Fibroblast of gingiva (primary cell): ENCODE measurements at regions not wholly inside any gene's neighbourhood (a gene's known extent, or its start where the extent isn't known, plus 50 kb on each side); places are given as distances from the start of the nearest gene placed in this dataset.

Experiments used
- DNase-seq: peaks from one replicate; pipeline ENCODE4 v3.0.0-alpha.2; 2011; ENCODE audit warnings: low read depth

GRCh38 chr13:106382534-106382933, 152.9 kb downstream of the EFNB2 start:
- DNase-seq = no peak

DNA sequence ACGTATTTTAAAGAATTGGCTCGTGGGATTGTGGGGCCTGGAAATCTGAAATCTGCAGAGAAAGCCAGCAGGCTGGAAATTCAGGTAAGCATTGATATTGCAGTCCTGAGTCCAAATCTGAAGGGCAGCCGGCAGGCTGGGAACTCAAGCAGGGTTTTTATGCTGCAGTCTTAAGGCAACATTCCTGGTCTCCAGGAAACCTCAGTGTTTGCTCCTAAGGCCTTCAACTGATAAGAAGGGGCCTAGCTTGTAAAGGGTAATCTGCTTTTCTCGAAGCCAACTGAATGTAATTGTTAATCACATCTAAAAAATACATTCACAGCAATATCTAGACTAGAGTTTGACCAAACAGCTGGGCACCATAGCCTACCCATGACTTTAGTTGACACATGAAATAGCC, 154.4 kb downstream of the EFNB2 start:
- no peak for DNase-seq

GRCh38 chr13:106377931-106378662, 157.4 kb downstream of the EFNB2 start:
- no peak for DNase-seq

DNA sequence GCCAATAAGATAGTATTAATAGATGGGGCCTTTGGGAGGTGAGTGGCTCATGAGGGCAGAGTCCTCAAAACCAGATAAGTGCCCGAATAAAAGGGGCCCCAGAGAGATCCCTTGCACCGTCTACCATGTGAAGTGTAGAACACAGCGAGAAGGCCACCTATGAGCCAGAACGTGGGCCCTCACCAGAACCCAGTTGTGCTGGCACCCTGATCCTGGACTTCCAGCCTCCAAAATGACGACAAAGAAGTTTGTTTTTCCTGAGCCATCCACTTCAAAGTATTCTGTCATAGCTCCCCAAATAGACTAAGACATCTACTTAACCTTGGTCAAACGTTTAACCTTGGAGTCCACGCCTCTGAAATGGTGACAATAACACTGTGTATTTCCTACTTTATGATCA, 158.1 kb downstream of the EFNB2 start:
- DNase-seq = no peak

GRCh38 chr13:106376401-106377112, 158.9 kb downstream of the EFNB2 start:
- peak; percentile 41 for DNase-seq

DNA sequence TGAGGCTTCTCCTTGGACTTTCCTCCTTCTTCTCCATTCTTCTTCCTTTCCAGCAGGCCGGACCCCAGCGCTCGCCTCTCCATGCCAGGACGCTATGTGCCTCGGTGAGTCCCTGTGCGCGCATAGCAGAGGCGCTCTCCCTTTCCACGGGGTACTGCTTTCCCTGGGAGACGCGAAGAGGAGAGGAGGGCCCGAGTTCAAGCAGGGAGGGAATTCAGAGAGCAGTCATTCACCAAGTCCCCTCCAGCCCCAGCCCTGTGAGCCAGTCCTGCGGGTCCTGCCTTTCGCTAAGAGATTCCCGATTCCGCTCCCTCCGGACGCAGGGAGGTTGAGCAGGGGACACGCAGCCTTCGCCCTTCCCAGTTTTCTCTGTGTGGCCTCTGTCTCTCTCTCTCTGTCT, 160.4 kb downstream of the EFNB2 start:
- no peak for DNase-seq

GRCh38 chr13:106374631-106375030, 160.8 kb downstream of the EFNB2 start:
- no peak for DNase-seq

DNA sequence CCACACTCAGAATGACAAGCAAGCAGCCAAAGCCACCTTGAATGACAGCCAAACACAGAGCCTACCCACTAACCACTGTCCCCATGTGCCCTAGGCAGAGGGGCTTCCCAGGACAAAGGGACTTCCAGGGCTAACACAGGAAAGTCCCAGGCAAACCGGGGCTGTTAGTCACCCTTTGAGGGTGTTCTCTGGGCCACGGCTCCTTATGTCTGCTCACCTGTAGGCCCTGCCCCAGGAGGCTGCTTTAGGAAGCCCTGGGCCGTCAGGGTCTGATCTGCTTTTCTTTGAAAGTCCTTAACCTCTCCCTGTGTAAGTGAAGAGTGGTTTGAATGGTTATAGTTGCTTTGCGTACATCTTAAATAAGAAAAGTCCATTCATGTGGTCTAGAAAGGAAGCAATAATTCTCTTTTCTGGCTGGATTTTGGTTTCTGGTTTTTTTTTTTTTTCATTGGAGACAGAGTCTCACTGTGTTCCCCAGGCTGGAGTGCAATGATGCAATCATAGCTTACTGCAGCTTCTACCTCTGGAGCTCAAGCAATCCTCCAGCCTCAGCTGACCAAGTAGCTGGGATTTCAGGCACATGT, 161.4 kb downstream of the EFNB2 start:
- peak; percentile 27 for DNase-seq

DNA sequence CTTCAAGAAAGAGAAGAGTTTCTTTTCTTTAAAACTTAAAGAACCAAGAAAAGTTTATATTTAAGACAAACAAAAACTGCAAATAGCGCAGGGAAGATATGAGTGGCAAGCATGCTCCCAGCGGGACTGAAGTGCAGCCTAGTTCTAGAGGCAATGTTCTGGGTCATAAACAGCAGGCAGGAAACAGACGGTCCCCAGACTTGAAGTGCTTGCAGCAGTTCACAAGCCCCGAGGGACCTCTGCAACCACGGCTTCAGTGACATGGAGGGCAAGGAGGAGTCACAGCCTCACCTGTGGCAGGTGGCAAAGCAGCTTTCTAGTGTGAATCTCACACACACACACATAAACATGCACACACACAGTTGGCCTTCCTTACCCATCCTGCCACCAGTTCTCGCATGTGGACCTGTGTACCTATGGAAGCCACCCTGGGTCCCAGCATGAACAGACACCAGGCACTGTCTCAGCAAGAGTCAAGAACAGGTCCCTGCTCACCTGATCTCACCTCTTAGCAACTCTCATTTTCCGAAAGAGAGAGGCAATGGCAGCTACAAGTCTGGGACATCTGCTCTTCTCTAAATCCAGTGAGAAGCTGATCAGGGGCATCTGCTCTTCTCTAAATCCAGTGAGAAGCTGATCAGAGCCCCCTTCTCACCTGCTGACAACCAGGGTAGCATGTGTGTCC, 162.0 kb downstream of the EFNB2 start:
- DNase-seq = no peak

- peak; percentile 30 for DNase-seq
Observed at GRCh38 chr13:106372199-106373155, 163.0 kb downstream of the EFNB2 start.

GRCh38 chr13:106371024-106371423, 164.4 kb downstream of the EFNB2 start:
- no peak for DNase-seq

- no peak for DNase-seq
Observed at GRCh38 chr13:106369858-106370257, 165.6 kb downstream of the EFNB2 start.

DNA sequence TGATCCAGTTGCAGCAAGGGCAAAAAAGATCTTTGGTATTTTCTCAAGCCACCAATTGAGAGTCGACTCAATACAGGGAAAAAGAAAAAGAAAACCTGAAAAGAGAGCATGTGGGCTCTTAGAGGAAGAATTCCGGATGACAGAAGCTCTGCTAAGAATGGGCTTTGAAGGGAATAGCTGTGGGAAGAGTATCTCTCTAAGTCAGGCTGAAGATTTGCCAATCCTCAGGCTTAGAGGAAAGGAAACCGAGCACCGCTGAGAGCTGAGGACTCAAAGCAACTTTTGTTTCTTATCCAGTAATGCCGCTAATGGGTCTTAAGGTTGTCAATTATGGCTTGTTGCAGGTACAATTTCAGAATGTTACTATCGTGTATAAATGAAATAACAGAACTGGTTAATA, 166.4 kb downstream of the EFNB2 start:
- DNase-seq = no peak

GRCh38 chr13:106367361-106367971, 168.0 kb downstream of the EFNB2 start:
- no peak for DNase-seq

DNA sequence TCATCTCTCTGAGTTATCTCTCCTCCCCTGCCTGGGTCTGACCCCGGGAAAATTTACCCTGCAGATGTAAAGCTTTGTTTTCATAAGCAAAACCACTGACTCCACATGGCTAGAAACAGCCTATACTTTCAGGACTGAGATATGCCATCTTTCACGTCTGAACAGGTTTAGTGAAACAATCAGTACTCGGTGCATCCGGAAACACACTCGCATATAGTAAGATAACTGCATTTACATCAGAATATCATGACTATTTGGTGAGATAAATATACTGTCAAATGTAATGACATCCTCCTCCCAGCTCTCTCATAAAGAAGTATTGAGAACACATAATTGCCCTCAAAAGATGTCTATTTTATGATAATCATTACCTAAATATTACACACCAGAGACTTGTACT, 172.8 kb downstream of the EFNB2 start:
- DNase-seq = no peak

DNA sequence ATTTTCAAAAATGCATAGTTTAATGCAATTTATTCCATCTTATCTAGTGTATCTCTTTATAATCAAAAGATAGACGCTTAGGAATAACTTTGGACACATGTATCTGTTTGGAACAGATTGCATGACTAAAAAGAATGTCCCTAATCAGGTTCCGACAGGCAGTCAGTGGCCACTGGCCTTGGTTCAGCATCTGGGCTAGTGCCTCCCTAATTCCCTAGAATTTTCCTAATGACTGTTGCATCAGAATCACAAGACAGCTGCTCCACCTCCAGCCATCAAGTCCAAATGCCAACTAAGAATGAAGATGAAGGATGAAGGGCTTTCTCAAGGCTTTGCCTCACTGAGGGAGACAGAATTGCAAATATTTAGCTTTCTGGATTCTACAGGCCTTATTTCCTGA, 173.8 kb downstream of the EFNB2 start:
- DNase-seq = no peak

GRCh38 chr13:106357198-106357597, 178.3 kb downstream of the EFNB2 start:
- DNase-seq = no peak

GRCh38 chr13:106355866-106356265, 179.6 kb downstream of the EFNB2 start:
- DNase-seq = no peak

- no peak for DNase-seq
Observed at GRCh38 chr13:106354961-106355360, 180.5 kb downstream of the EFNB2 start.

- no peak for DNase-seq
Observed at GRCh38 chr13:106352850-106353249, 182.6 kb downstream of the EFNB2 start.

- DNase-seq = no peak
Observed at GRCh38 chr13:106351251-106351650, 184.2 kb downstream of the EFNB2 start.
